ENCODE measurements at regions not wholly inside any gene's neighbourhood (a gene's known extent, or its start where the extent isn't known, plus 50 kb on each side); places are given as distances from the start of the nearest gene placed in this dataset.

DNA sequence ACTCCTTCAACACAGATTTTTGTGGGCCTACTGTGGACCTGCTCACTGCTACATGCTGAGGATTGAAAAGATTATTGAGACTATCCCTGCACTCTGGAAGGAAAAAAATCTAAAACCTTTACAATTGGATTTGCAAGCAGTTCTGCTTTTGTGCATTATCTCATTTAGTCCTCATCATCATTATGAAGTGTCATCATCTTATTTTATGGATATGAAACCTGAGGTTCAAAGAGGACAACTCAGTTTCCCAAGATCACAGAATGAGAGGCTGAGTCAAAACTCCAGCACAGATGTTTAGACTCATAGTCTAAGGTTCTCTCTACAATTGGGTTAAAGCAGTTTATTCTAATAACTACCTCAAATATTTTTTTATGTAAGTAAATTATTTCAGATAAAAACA, 160.2 kb upstream of the MARCKS start:
- TF ChIP-seq, protein P1, sequence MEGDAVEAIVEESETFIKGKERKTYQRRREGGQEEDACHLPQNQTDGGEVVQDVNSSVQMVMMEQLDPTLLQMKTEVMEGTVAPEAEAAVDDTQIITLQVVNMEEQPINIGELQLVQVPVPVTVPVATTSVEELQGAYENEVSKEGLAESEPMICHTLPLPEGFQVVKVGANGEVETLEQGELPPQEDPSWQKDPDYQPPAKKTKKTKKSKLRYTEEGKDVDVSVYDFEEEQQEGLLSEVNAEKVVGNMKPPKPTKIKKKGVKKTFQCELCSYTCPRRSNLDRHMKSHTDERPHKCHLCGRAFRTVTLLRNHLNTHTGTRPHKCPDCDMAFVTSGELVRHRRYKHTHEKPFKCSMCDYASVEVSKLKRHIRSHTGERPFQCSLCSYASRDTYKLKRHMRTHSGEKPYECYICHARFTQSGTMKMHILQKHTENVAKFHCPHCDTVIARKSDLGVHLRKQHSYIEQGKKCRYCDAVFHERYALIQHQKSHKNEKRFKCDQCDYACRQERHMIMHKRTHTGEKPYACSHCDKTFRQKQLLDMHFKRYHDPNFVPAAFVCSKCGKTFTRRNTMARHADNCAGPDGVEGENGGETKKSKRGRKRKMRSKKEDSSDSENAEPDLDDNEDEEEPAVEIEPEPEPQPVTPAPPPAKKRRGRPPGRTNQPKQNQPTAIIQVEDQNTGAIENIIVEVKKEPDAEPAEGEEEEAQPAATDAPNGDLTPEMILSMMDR (IDR thresholded peaks at IDR 0.05; ENCODE audit: insufficient read depth, low read depth, low read length): no peak
- no peak for TF ChIP-seq EZH2 (IDR thresholded peaks at IDR 0.05; ENCODE audit: insufficient read depth, low read length)
